H1 (cell line): ENCODE measurements at regions not wholly inside any gene's neighbourhood (a gene's known extent, or its start where the extent isn't known, plus 50 kb on each side); places are given as distances from the start of the nearest gene placed in this dataset.

ENCODE experiments used
- CTCF ChIA-PET: fragments of 300-600 bp; sonication (Branson Sonifier 250); formaldehyde crosslinking; loops from one replicate; lab custom pipeline; 2021; ENCODE audit not compliant: partially characterized antibody; lab: Charles Lee
- POLR2A ChIA-PET: fragments of 300-600 bp; sonication (Branson Sonifier 250); formaldehyde crosslinking; loops from one replicate; lab custom pipeline; 2021; ENCODE audit warnings: inconsistent platforms; ENCODE audit not compliant: partially characterized antibody; lab: Charles Lee
- DNase-seq, 2 experiments: peaks; one replicate each; pipeline versions ENCODE4 v3.0.0 to v3.0.0-alpha.2; 2010 to 2022; ENCODE audit warnings: low spot score in 2 of 2, low read depth in 1 of 2, mixed read lengths in 1 of 2
- FAIRE-seq: peaks from 2 replicates; lab custom pipeline; 2011; peaks lifted over from hg19 to GRCh38; lab: Jason Lieb, UNC
- H2AFZ ChIP-seq: 2 replicates; pipeline ENCODE4 v1.8.1; 2012; ENCODE audit warnings: low read length, inconsistent platforms
- H2AK5ac ChIP-seq: 2 replicates; pipeline ENCODE4 v1.6.1; 2013; ENCODE audit warnings: low read depth, low read length
- H2BK120ac ChIP-seq: replicated peaks from 2 replicates; pipeline ENCODE3; 2013; ENCODE audit warnings: low read depth, low read length, inconsistent platforms
- H2BK12ac ChIP-seq: 2 replicates; pipeline ENCODE4 v1.6.1; 2013; ENCODE audit warnings: low read depth, low read length
- H2BK15ac ChIP-seq: 2 replicates; pipeline ENCODE4 v1.6.1; 2013; ENCODE audit warnings: low read length
- H2BK20ac ChIP-seq: 2 replicates; pipeline ENCODE4 v1.6.1; 2013; ENCODE audit warnings: low read length
- H2BK5ac ChIP-seq: 2 replicates; pipeline ENCODE4 v1.6.1; 2013; ENCODE audit warnings: low read depth, low read length
- H3K14ac ChIP-seq: 2 replicates; pipeline ENCODE4 v1.6.1; 2013; ENCODE audit warnings: inconsistent platforms; ENCODE audit not compliant: insufficient read length
- H3K18ac ChIP-seq: 2 replicates; pipeline ENCODE4 v1.6.1; 2013; ENCODE audit warnings: low read length; ENCODE audit errors: extremely low read depth
- H3K23ac ChIP-seq: 2 replicates; pipeline ENCODE4 v1.6.1; 2013; ENCODE audit warnings: inconsistent platforms; ENCODE audit not compliant: insufficient read length
- H3K23me2 ChIP-seq: 2 replicates; pipeline ENCODE4 v1.6.1; 2013; ENCODE audit warnings: low read depth, low read length
- H3K27ac ChIP-seq: 2 replicates; pipeline ENCODE4 v1.6.1; 2011; ENCODE audit warnings: low read depth, low read length, inconsistent platforms
- H3K27me3 ChIP-seq, 4 experiments: replicated peaks in 1 of 4; 1 replicate in 1 of 4; 2 replicates in 3 of 4; pipeline versions ENCODE4 v1.6.1 to v1.8.1; 2011 to 2013; ENCODE audit warnings: low read length in 3 of 4, mild to moderate bottlenecking in 3 of 4, inconsistent platforms in 2 of 4, mixed read lengths in 2 of 4, moderate library complexity in 1 of 4; ENCODE audit not compliant: control insufficient read depth in 3 of 4, insufficient read depth in 3 of 4; ENCODE audit errors: extremely low read depth in 1 of 4
- H3K36me3 ChIP-seq, 4 experiments: 2 replicates each; pipeline versions ENCODE4 v1.6.1 to v1.8.1; 2011 to 2013; ENCODE audit warnings: mild to moderate bottlenecking in 4 of 4, low read length in 3 of 4, moderate library complexity in 2 of 4, control low read depth in 1 of 4, inconsistent platforms in 1 of 4; ENCODE audit not compliant: insufficient read depth in 4 of 4, control insufficient read depth in 2 of 4
- H3K4ac ChIP-seq: replicated peaks from 2 replicates; pipeline ENCODE3; 2013; ENCODE audit warnings: low read length, low read depth, mixed read lengths, inconsistent platforms; ENCODE audit not compliant: insufficient read length
- H3K4me1 ChIP-seq, 4 experiments: replicated peaks in 1 of 4; 1 replicate in 1 of 4; 2 replicates in 3 of 4; pipeline versions ENCODE4 v1.6.1 to v1.8.1; 2011 to 2013; ENCODE audit warnings: low read length in 3 of 4, inconsistent platforms in 2 of 4, mixed read lengths in 1 of 4; ENCODE audit not compliant: insufficient read depth in 4 of 4, control insufficient read depth in 3 of 4
- H3K4me2 ChIP-seq, 2 experiments: 2 replicates each; pipeline versions ENCODE4 v1.6.1 to v1.8.1; 2011 to 2013; ENCODE audit warnings: low read depth in 2 of 2, low read length in 2 of 2, control low read depth in 1 of 2, inconsistent platforms in 1 of 2, mild to moderate bottlenecking in 1 of 2; ENCODE audit not compliant: insufficient read depth in 1 of 2
- H3K4me3 ChIP-seq, 4 experiments: fragments of 200-600, 300-600 bp in 1 of 4; sonication (generic), shearing (Covaris generic), sonication (Bioruptor Twin) in 1 of 4; 2 replicates each; pipeline versions ENCODE4 v1.5.1 to v1.8.1; 2011 to 2016; ENCODE audit warnings: low read length in 4 of 4, low read depth in 3 of 4, control low read depth in 2 of 4, inconsistent platforms in 2 of 4, mild to moderate bottlenecking in 2 of 4, mixed read lengths in 1 of 4, moderate library complexity in 1 of 4; ENCODE audit not compliant: insufficient read depth in 2 of 4; ENCODE audit errors: extremely low read depth in 1 of 4
- H3K56ac ChIP-seq: replicated peaks from 2 replicates; pipeline ENCODE3; 2013; ENCODE audit warnings: low read depth, mild to moderate bottlenecking, mixed read lengths, low read length, inconsistent platforms; ENCODE audit not compliant: insufficient read length
- H3K79me1 ChIP-seq: 2 replicates; pipeline ENCODE4 v1.6.1; 2013; ENCODE audit warnings: low read depth, low read length, control low read depth
- H3K79me2 ChIP-seq, 2 experiments: 2 replicates each; pipeline versions ENCODE4 v1.6.1 to v1.8.1; 2012 to 2013; ENCODE audit warnings: low read length in 2 of 2, mild to moderate bottlenecking in 2 of 2, inconsistent platforms in 1 of 2; ENCODE audit not compliant: insufficient read depth in 2 of 2, control insufficient read depth in 1 of 2
- H3K9ac ChIP-seq, 4 experiments: replicated peaks in 1 of 4; 1 replicate in 1 of 4; 2 replicates in 3 of 4; pipeline versions ENCODE4 v1.6.1 to v1.8.1; 2011 to 2013; ENCODE audit warnings: low read depth in 3 of 4, low read length in 3 of 4, control low read depth in 2 of 4, mild to moderate bottlenecking in 2 of 4, moderate library complexity in 2 of 4, inconsistent platforms in 1 of 4; ENCODE audit errors: extremely low read depth in 1 of 4
- H3K9me3 ChIP-seq, 2 experiments: 2 replicates each; pipeline versions ENCODE4 v1.6.1 to v1.8.1; 2012 to 2013; ENCODE audit warnings: mild to moderate bottlenecking in 2 of 2, moderate library complexity in 2 of 2, control low read depth in 1 of 2, inconsistent platforms in 1 of 2, low read depth in 1 of 2, low read length in 1 of 2, mixed read lengths in 1 of 2; ENCODE audit not compliant: insufficient read depth in 2 of 2
- H4K20me1 ChIP-seq, 2 experiments: replicated peaks in 1 of 2; 2 replicates each; pipeline versions ENCODE3 to v1.8.1; 2011 to 2013; ENCODE audit warnings: inconsistent platforms in 2 of 2, low read length in 2 of 2, mild to moderate bottlenecking in 1 of 2; ENCODE audit not compliant: insufficient read depth in 2 of 2, control insufficient read depth in 1 of 2
- H4K5ac ChIP-seq: 2 replicates; pipeline ENCODE4 v1.6.1; 2013; ENCODE audit warnings: low read length, low read depth, mixed read lengths, inconsistent platforms; ENCODE audit not compliant: insufficient read length
- H4K8ac ChIP-seq: 2 replicates; pipeline ENCODE4 v1.8.0; 2013; ENCODE audit warnings: mild to moderate bottlenecking, moderate library complexity, low read length, inconsistent platforms; ENCODE audit not compliant: insufficient read depth; ENCODE audit errors: extremely low read depth
- H4K91ac ChIP-seq: replicated peaks from 2 replicates; pipeline ENCODE3; 2013; ENCODE audit warnings: low read length, mixed read lengths, inconsistent platforms; ENCODE audit not compliant: insufficient read length
- ASH2L ChIP-seq: fragments of 200-600, 300-600 bp; sonication (generic); IDR thresholded peaks from one replicate; pipeline ENCODE4 v1.7.1; 2017; ENCODE audit warnings: low read length
- BACH1 ChIP-seq: IDR thresholded peaks from 2 replicates; pipeline ENCODE4 v1.6.1; 2012; ENCODE audit warnings: low read length, improper control_type of control experiment
- CTBP2 ChIP-seq: IDR thresholded peaks from 2 replicates; pipeline ENCODE4 v1.7.0; 2011; ENCODE audit warnings: borderline replicate concordance, mild to moderate bottlenecking, moderate library complexity, mixed read lengths, low read length; ENCODE audit not compliant: insufficient read depth, insufficient read length
- FOSL1 ChIP-seq: IDR thresholded peaks from 2 replicates; pipeline ENCODE4 v1.6.1; 2011; ENCODE audit warnings: mild to moderate bottlenecking, low read depth, low read length, moderate library complexity; ENCODE audit not compliant: insufficient read depth
- KDM1A ChIP-seq: fragments of 200-600, 300-600 bp; sonication (generic); IDR thresholded peaks from 2 replicates; pipeline ENCODE4 v1.7.1; 2016; ENCODE audit warnings: mild to moderate bottlenecking, low read length, borderline replicate concordance
- MAFK ChIP-seq: IDR thresholded peaks from 2 replicates; pipeline ENCODE4 v1.6.1; 2012; ENCODE audit warnings: low read depth, mild to moderate bottlenecking, improper control_type of control experiment, low read length
- NRF1 ChIP-seq: IDR thresholded peaks from 2 replicates; pipeline ENCODE4 v1.6.1; 2011; ENCODE audit warnings: mild to moderate bottlenecking, low read depth, low read length, improper control_type of control experiment
- POLR2AphosphoS5 ChIP-seq: IDR thresholded peaks from 2 replicates; pipeline ENCODE4 v1.6.1; 2011; ENCODE audit warnings: low read depth, low read length
- RNF2 ChIP-seq: fragments of 200-900, 300-1000 bp; sonication (generic); IDR thresholded peaks from 2 replicates; pipeline ENCODE4 v1.7.1; 2016; ENCODE audit warnings: borderline replicate concordance, low read depth, mild to moderate bottlenecking, antibody characterized with exemption, low read length; ENCODE audit not compliant: poor library complexity, severe bottlenecking; ENCODE audit errors: missing control alignments
- SP2 ChIP-seq: IDR thresholded peaks from 2 replicates; pipeline ENCODE4 v1.6.1; 2012; ENCODE audit warnings: mild to moderate bottlenecking, low read length, inconsistent platforms
- TEAD4 ChIP-seq: IDR thresholded peaks from 2 replicates; pipeline ENCODE4 v1.6.1; 2012; ENCODE audit warnings: low read depth, low read length, inconsistent platforms, mixed read lengths
- WGBS, 2 experiments: shearing (Covaris generic) in 1 of 2; methylation state at CpG; one replicate each; pipeline versions ENCODE4 v1.1.6 to v1.1.7; 2013 to 2015; ENCODE audit warnings: low lambda C conversion rate in 2 of 2, mixed read lengths in 2 of 2, inconsistent platforms in 1 of 2, low coverage in 1 of 2, missing lambda C conversion rate in 1 of 2; ENCODE audit not compliant: insufficient replicate concordance in 2 of 2, insufficient coverage in 1 of 2, insufficient read length in 1 of 2; ENCODE audit errors: extremely low coverage in 1 of 2, missing lambda C conversion rate in 1 of 2; 5-methylcytosine and 5-hydroxymethylcytosine counted together
- TF ChIP-seq, protein P1 (sequence below): IDR thresholded peaks from 2 replicates; pipeline ENCODE4 v1.6.1; 2012; ENCODE audit warnings: inconsistent platforms

DNA sequence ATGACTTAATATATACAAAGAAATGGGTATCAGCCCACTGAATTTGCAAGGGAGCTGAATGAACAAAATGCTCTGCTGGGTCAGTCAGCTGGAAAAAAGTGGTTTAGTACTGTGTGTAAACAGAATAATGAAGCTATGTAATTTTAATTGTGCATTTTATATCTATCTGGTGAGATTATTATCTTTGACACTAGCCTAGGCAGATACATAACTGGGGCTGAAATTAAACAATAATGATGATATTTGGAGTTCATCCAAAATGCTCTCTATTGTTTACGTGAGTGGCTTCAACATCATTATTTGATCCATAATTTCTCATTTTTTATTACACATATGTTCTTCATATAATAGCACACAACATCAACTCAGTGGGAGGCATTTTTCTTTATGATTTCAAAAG, 208.5 kb upstream of the SNX7 start:
- Histone ChIP-seq H3K79me2 (no peaks in the 10 kb centered on the region), H2BK20ac (no peak overlapping the region), H2BK15ac (no peak overlapping the region), H3K14ac (no peak overlapping the region), H2AFZ (no peak overlapping the region), H4K91ac (no peak overlapping the region), H3K9me3 (no peaks in the 10 kb centered on the region), H3K4me2 (no peak overlapping the region), H4K20me1 (no peaks in the 10 kb centered on the region), H2BK120ac (no peak overlapping the region), H3K36me3 (no peaks in the 10 kb centered on the region), H2BK5ac (no peak overlapping the region), H3K4me3 (no peak overlapping the region), H3K56ac (no peak overlapping the region), H3K4me1 (no peaks in the 10 kb centered on the region; a peak in 3 of 7 replicates), H2BK12ac (no peak overlapping the region), H3K9ac (no peak overlapping the region), H3K27me3 (no peaks in the 10 kb centered on the region), H3K79me1 (no peaks in the 10 kb centered on the region), H2AK5ac (no peak overlapping the region), H4K8ac (no peak overlapping the region), H3K18ac (no peak overlapping the region), H4K5ac (no peak overlapping the region), H3K27ac (no peak overlapping the region), H3K23ac (no peak overlapping the region), H3K4ac (no peak overlapping the region), H3K23me2 (no peaks in the 10 kb centered on the region)
- ChIA-PET CTCF (no interaction called here), POLR2A (no interaction called here)
- no peak for FAIRE-seq
- DNase-seq, result no peak
- TF ChIP-seq POLR2AphosphoS5, result no peak
- TF ChIP-seq TEAD4, result no peak
- TF ChIP-seq, protein P1, sequence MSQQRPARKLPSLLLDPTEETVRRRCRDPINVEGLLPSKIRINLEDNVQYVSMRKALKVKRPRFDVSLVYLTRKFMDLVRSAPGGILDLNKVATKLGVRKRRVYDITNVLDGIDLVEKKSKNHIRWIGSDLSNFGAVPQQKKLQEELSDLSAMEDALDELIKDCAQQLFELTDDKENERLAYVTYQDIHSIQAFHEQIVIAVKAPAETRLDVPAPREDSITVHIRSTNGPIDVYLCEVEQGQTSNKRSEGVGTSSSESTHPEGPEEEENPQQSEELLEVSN, result no peak
- no peak for TF ChIP-seq MAFK
- TF ChIP-seq ASH2L, result no peak
- TF ChIP-seq RNF2, result no peak
- TF ChIP-seq SP2, result no peak
- no peak for TF ChIP-seq NRF1
- no peak for TF ChIP-seq FOSL1
- no peak for TF ChIP-seq CTBP2
- no peak for TF ChIP-seq KDM1A
- no peak for TF ChIP-seq BACH1
- WGBS, 2 experiments, result 95% methylated on average over 1 of the region's 1 CpG; no CpG with 5 or more reads in 1 of the 2 experiments
